ENCODE measurements at regions not wholly inside any gene's neighbourhood (a gene's known extent, or its start where the extent isn't known, plus 50 kb on each side); places are given as distances from the start of the nearest gene placed in this dataset.

DNA sequence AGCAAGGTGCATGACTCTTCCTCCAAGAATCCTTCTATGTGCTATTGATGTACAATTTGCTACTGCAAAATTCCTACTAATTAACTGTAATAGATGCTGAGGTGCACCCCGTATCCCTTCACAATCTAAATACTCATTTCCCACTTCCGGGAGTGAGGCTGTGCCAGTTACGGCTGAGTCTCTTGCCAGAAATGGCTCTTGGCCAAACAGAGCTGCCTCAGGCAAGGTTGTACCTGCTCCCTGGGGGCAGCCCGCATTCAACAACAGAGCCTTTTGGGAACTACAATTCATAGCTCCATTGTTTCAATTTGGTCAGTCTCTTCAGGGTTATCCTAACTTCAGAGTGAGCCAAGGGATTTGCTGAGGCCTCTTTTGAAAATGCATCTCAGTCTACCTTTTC, 789.8 kb upstream of the MAP3K7 start:
- Histone ChIP-seq H3K79me2 (ENCODE audit: low read length) (no peaks in the 10 kb centered on the region), H3F3A (ENCODE audit: insufficient read depth, low read length) (no peaks in the 10 kb centered on the region), H3K9ac (ENCODE audit: low read length) (no peak overlapping the region), H4K20me1 (ENCODE audit: insufficient read depth, low read length) (no peaks in the 10 kb centered on the region), H3K4me1 (ENCODE audit: low read length) (no peaks in the 10 kb centered on the region), H3K4me3 (ENCODE audit: low read length) (no peak overlapping the region), H3K4me2 (ENCODE audit: low read depth, low read length) (no peak overlapping the region), H3K36me3 (replicated peaks; ENCODE audit: insufficient read depth, low read length) (no peaks in the 10 kb centered on the region), H3K27ac (ENCODE audit: low read length) (no peak overlapping the region), H3K27me3 (replicated peaks; ENCODE audit: insufficient read depth, low read length) (no peaks in the 10 kb centered on the region), H2AFZ (ENCODE audit: low read length) (no peak overlapping the region), H3K9me2 (replicated peaks; ENCODE audit: insufficient read depth, low read length) (no peaks in the 10 kb centered on the region), H3K9me3 (replicated peaks; ENCODE audit: insufficient read depth, low read length) (no peaks in the 10 kb centered on the region)
- TF ChIP-seq EZH2phosphoT487 (IDR thresholded peaks at IDR 0.05; ENCODE audit: low read length) (no peak), EZH2 (optimal IDR thresholded peaks at IDR 0.05; ENCODE audit: low read depth, low read length) (no peak)
- TF ChIP-seq, protein P1, sequence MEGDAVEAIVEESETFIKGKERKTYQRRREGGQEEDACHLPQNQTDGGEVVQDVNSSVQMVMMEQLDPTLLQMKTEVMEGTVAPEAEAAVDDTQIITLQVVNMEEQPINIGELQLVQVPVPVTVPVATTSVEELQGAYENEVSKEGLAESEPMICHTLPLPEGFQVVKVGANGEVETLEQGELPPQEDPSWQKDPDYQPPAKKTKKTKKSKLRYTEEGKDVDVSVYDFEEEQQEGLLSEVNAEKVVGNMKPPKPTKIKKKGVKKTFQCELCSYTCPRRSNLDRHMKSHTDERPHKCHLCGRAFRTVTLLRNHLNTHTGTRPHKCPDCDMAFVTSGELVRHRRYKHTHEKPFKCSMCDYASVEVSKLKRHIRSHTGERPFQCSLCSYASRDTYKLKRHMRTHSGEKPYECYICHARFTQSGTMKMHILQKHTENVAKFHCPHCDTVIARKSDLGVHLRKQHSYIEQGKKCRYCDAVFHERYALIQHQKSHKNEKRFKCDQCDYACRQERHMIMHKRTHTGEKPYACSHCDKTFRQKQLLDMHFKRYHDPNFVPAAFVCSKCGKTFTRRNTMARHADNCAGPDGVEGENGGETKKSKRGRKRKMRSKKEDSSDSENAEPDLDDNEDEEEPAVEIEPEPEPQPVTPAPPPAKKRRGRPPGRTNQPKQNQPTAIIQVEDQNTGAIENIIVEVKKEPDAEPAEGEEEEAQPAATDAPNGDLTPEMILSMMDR (IDR thresholded peaks at IDR 0.05; ENCODE audit: low read length) = no peak
- no peak for DNase-seq

DNA sequence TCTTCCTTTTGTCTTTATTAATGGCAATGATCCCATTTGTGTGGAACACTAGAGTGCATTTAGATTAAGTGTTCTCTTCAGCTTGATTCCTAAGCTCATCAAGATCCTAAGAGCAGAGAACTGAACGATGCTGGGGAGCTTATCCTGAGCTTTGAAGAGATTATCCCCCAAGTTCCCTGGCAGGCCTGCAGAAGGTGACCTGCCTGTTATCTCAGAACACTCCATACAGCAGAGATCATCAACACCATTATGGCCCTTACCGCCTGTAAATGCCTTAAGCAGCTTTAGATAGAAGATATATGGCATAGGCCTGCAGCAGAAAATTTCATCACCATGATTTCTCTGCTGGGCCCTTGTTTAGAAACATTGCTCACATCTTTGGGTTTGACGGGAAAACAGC, 779.9 kb upstream of the MAP3K7 start:
- H3K9ac ChIP-seq (ENCODE audit: low read length) = no peak overlapping the region
- H3K4me2 ChIP-seq (ENCODE audit: low read depth, low read length) = no peak overlapping the region
- H3K27me3 ChIP-seq (replicated peaks; ENCODE audit: insufficient read depth, low read length) = no peaks in the 10 kb centered on the region
- no peaks in the 10 kb centered on the region for H3K9me3 ChIP-seq (replicated peaks; ENCODE audit: insufficient read depth, low read length)
- H4K20me1 ChIP-seq (ENCODE audit: insufficient read depth, low read length) = no peaks in the 10 kb centered on the region
- H3K4me3 ChIP-seq (ENCODE audit: low read length) = no peak overlapping the region
- no peak overlapping the region for H2AFZ ChIP-seq (ENCODE audit: low read length)
- H3K4me1 ChIP-seq (ENCODE audit: low read length) = no peaks in the 10 kb centered on the region
- H3K9me2 ChIP-seq (replicated peaks; ENCODE audit: insufficient read depth, low read length) = no peaks in the 10 kb centered on the region
- no peaks in the 10 kb centered on the region for H3K36me3 ChIP-seq (replicated peaks; ENCODE audit: insufficient read depth, low read length)
- no peak for DNase-seq
- no peaks in the 10 kb centered on the region for H3F3A ChIP-seq (ENCODE audit: insufficient read depth, low read length)
- no peaks in the 10 kb centered on the region for H3K79me2 ChIP-seq (ENCODE audit: low read length)
- no peak for TF ChIP-seq EZH2 (optimal IDR thresholded peaks at IDR 0.05; ENCODE audit: low read depth, low read length)
- TF ChIP-seq, protein P1 (IDR thresholded peaks at IDR 0.05; ENCODE audit: low read length) = no peak
- no peak for TF ChIP-seq EZH2phosphoT487 (IDR thresholded peaks at IDR 0.05; ENCODE audit: low read length)
- H3K27ac ChIP-seq (ENCODE audit: low read length) = no peak overlapping the region

DNA sequence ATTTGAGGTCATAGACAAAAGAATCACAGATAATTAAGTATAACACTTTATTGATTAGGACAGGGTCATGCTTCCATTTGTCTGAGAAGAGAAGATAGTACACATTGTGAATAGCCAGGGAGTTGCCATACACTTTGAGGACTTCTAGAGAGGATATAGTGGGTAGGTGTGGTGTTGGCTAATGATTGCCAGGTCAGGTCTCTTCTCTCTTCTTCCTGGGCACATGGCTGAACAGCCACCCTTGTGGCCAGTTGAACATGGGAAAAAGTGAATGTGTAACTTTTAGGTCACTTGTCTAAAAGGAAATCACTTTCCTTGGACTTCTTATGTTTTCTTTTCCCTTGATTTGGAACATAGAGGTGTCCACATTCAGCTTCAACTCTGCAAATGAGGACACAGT, 772.1 kb upstream of the MAP3K7 start:
- TF ChIP-seq EZH2phosphoT487 (IDR thresholded peaks at IDR 0.05; ENCODE audit: low read length) = no peak
- no peaks in the 10 kb centered on the region for H3K9me2 ChIP-seq (replicated peaks; ENCODE audit: insufficient read depth, low read length)
- no peaks in the 10 kb centered on the region for H3F3A ChIP-seq (ENCODE audit: insufficient read depth, low read length)
- no peak overlapping the region for H3K4me3 ChIP-seq (ENCODE audit: low read length)
- no peaks in the 10 kb centered on the region for H3K79me2 ChIP-seq (ENCODE audit: low read length)
- no peaks in the 10 kb centered on the region for H3K4me1 ChIP-seq (ENCODE audit: low read length)
- no peaks in the 10 kb centered on the region for H3K9me3 ChIP-seq (replicated peaks; ENCODE audit: insufficient read depth, low read length)
- H2AFZ ChIP-seq (ENCODE audit: low read length) = no peak overlapping the region
- DNase-seq = no peak
- no peaks in the 10 kb centered on the region for H4K20me1 ChIP-seq (ENCODE audit: insufficient read depth, low read length)
- no peak overlapping the region for H3K9ac ChIP-seq (ENCODE audit: low read length)
- H3K4me2 ChIP-seq (ENCODE audit: low read depth, low read length) = no peak overlapping the region
- no peaks in the 10 kb centered on the region for H3K36me3 ChIP-seq (replicated peaks; ENCODE audit: insufficient read depth, low read length)
- no peaks in the 10 kb centered on the region for H3K27me3 ChIP-seq (replicated peaks; ENCODE audit: insufficient read depth, low read length)
- no peak overlapping the region for H3K27ac ChIP-seq (ENCODE audit: low read length)

DNA sequence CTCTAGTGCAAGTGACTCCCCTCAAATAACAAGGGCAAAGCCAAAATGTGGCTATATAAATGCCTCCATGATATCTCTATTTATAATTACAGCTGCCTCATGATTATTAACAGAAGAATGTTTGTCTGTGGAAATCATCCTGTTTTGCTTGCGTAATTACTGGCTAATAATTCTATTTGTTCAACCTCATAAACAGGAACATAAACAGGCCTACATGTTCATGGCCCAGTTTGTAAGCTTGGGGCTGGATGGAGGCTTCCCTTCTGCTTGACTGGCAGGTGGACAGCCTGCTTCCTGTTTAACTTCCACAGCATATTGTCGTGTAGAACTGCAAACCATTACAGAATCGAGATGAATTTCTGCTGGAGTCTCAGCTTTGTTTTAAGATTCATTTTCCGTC, 766.0 kb upstream of the MAP3K7 start:
- no peaks in the 10 kb centered on the region for H3F3A ChIP-seq (ENCODE audit: insufficient read depth, low read length)
- no peaks in the 10 kb centered on the region for H3K9me2 ChIP-seq (replicated peaks; ENCODE audit: insufficient read depth, low read length)
- H3K9ac ChIP-seq (ENCODE audit: low read length) = no peak overlapping the region
- no peak overlapping the region for H3K4me2 ChIP-seq (ENCODE audit: low read depth, low read length)
- H3K27ac ChIP-seq (ENCODE audit: low read length) = no peak overlapping the region
- TF ChIP-seq, protein P1 (IDR thresholded peaks at IDR 0.05; ENCODE audit: low read length) = no peak
- no peaks in the 10 kb centered on the region for H4K20me1 ChIP-seq (ENCODE audit: insufficient read depth, low read length)
- H3K36me3 ChIP-seq (replicated peaks; ENCODE audit: insufficient read depth, low read length) = no peaks in the 10 kb centered on the region
- H3K4me1 ChIP-seq (ENCODE audit: low read length) = no peaks in the 10 kb centered on the region
- H3K79me2 ChIP-seq (ENCODE audit: low read length) = no peaks in the 10 kb centered on the region
- H2AFZ ChIP-seq (ENCODE audit: low read length) = no peak overlapping the region
- H3K27me3 ChIP-seq (replicated peaks; ENCODE audit: insufficient read depth, low read length) = no peaks in the 10 kb centered on the region
- no peak overlapping the region for H3K4me3 ChIP-seq (ENCODE audit: low read length)
- no peak for DNase-seq
- no peaks in the 10 kb centered on the region for H3K9me3 ChIP-seq (replicated peaks; ENCODE audit: insufficient read depth, low read length)

All from MM.1S (cell line).